HG03439 (cell line): ENCODE measurements at regions not wholly inside any gene's neighbourhood (a gene's known extent, or its start where the extent isn't known, plus 50 kb on each side); places are given as distances from the start of the nearest gene placed in this dataset.
"Not testable (repeated sequence)": the region's sequence is repeated elsewhere in the genome, so short reads cannot be mapped to it uniquely, and the experiment has no call there.

ENCODE experiments used
- ATAC-seq: cut with Tn5 transposase; IDR thresholded peaks from one replicate; pipeline ENCODE4 v1.9.1; 2021; ENCODE audit warnings: mild to moderate bottlenecking, moderate library complexity; ENCODE audit not compliant: unreplicated experiment

GRCh38 chr6:40162074-40162473 lies 227.8 kb upstream of the MOCS1 start:
- no peak for ATAC-seq

DNA sequence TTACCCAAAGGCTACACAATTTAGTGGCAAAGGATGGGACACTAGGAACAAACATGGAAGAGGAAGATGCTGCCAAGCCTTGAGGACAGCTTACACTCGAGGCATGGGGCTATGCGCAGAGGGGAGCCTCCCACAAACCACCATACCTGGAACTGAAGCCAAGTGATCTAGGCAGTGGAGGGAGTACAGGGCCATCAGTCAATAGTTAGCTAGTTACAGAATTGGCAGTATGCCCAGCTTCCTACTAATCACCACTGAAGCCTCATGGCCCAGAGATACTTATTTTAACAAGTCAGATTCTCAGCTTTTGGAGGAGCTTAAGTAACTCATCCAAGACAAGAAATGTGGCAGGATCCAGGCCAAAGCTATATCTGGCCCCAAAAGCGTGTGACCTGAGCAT lies 226.6 kb upstream of the MOCS1 start:
- ATAC-seq = no peak

DNA sequence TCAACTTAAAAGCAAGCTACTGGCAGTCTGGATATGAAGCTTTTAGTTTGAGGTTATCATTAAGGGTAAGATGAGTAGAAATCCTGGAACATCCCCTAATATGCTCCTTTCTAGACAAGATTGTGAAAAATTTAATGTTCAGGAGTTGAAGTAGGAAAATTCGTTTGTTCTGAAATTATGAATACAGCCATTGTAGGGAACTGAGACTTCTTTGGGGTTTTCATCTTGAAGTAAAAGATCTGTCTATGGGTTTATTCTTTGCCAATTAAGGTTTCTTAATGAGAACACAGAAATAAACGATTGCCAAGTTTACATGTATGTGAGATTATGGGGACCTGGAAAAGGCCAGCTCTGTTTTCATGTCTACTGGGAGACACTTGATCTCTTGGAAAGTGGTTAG lies 225.6 kb upstream of the MOCS1 start:
- no peak for ATAC-seq

DNA sequence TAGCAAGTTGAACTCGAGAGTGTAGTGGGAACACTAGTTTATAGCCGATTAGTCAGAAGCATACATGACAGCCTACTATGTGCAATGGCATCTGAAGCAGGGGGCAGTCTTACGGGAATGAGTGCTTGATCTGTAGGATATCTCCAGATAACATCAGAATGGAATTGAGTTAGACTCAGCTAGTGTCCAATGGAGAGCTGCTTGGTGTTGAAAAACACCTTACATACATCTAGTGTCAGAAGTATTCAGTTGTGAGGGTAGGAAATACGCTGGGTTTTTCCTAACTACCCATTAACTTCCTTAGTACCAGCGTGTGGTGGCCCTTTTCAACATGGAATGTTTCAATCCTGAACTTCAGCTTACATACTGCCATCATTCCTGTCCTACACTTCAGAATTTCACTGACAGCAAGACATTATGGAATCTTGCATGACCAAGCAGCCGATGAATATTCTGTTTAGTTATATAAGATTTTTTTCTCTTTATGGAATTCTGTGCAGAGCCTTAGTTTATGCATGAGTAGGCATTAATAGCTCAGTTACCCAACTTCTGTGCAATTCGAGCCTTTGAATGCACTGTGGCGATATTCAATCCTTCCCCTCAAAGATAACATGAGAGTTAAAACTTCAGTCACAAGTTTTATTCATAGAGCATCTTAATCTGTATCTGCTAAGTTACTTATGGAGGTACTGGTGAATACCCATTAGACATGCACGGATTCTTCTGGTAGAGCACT lies 218.6 kb upstream of the MOCS1 start:
- no peak for ATAC-seq

DNA sequence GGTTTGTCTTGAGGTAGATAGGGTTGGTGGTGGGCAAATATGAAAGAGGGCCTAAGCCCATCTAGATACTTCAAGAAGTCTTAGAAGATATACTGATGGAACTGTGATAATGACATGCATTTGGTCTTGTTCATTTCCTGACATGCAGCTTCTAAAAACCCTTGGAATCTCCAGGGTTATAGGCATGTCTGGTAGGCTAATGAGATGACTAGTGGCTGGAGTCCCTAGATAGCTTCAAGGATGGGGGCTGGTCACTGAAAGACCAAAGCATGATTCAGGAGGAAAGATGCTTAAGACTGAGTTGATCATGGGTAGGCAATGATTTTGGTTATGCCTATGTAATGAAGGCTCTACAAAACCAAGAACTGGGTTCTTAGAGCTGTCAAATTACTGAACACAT lies 217.9 kb upstream of the MOCS1 start:
- no peak for ATAC-seq

DNA sequence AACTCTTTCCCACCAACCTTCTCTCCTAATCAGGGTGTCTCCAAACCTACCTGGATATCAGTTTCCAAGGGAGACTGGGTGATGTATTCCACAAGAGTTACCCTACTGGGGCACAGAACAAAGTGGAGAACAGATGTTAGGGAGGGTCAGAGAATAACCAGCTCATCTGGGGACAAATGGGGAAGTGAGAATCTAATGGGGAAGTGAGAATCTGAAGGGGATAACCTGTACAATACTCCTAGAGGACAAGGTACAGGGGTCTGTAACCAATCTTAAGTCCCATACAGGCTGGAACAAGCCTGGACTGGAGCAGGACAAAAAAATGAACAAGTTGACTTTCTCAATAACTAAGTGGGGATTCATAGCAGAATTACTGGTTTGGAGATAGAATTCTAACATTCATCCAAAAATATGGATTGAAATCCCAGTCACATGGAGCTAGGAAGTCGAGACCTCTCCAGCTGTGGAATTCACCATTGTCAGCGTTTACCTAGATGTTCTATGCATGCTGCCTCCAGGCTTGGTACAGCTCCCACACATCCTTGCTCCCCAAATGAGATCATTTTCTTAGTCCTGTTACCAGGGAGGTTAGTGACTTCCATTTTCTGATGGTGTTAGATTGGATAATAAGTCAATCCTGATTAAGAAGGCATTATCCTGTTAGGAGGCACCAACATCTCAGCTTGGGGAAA lies 214.8 kb upstream of the MOCS1 start:
- ATAC-seq = peak; percentile 94

DNA sequence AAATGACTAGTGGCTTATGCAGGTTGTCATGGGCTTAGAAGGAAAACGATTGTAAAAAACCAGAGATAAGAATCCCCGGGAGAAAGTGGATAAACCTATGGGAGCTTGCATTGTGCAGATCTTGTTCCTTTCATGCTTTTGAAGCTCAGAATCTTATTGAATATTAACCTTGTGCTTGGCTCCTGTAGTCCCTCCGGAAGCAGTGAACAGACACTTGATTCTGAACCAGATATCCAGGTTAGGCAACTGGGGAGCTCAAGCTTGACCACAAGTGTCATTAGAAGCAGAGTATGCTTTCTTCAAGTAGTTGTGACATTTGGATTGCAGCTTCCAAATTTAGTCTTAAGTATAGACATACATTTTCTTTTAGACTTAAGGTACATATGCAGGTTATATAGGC lies 212.6 kb upstream of the MOCS1 start:
- ATAC-seq = no peak

GRCh38 chr6:40139447-40139846 lies 205.2 kb upstream of the MOCS1 start:
- ATAC-seq = no peak

DNA sequence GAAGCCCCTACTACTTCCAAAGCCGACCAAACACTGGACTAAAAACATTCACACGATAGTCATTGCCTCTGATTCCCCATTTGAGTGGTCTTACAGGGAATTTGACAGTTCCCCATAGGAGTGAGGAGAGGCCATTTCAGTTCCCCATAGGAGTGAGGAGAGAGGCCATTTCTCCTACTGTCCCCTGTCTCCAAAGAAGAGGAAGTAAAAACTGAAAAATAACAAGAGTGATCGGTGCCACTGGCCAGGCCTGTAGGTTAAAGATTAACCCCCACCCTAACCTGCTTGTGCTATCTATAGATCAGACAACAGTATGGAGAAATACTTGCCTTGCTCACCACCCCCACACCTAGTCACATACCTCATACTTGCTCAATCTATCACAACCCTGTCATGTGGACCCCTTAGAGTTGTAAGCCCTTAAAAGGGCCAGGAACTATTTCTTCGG lies 204.0 kb upstream of the MOCS1 start:
- no peak for ATAC-seq

DNA sequence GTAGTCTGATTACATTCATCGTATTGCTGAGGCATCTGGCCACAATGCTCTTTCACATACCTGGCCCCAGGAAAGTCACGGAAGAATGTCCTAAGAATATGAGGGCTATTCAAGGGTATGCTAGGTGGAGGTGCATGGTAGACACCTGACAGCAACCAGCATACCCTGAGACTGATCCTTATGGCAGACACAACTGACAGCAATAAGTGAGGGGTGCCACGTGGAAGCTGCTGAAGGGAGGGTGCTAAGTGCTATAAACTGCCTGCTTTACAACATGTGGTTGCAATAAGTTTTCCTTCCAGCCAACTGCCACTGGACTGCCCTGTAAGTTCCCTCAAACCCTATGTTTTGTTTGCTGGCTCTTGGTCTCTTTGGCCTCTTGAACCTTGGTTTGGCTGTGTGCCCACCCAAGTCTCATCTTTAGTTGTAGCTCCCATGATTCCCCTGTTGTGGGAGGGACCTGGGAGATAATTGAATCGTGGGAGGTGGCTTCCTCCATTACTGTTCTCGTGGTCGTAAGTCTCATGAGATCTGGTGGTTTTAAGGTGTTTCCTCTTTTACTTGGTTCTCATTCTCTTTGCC lies 201.3 kb upstream of the MOCS1 start:
- no peak for ATAC-seq

DNA sequence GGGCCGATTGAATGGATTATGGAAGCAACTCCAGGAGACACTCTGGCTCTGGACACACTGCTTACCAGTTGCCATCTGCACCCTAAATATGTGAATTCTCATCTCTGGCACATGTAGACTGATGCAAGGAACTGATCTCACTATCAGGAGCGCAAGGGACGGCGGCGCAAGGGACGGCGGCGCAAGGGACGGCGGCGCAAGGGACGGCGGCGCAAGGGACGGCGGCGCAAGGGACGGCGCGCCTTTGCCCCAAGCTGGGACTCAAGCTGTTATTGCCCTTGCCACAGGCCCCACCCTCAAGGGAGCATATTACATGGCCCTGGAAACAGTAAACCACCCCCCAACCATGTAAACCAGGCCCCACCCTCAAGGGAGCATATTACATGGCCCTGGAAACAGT lies 199.7 kb upstream of the MOCS1 start:
- ATAC-seq = not testable (repeated sequence)

GRCh38 chr6:40131675-40132074 lies 197.4 kb upstream of the MOCS1 start:
- ATAC-seq = no peak

DNA sequence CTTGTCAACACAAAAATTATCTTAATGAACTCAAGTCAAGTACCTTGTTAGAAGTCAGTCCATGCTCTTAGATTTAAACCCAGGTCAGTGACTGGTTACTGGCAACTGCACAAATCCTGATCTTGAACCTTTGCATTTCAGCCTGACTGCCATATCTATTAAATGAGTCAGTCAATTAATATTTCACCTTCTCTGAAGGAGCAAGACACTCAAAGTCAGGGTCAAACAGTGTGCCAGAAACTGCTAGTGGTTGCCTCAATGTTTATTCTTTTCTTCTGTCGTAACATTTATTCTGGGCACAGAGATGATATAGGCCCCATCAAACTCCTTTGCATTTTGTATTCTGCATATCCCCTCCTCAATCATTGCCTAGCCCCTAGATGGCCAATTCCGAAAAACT lies 193.9 kb upstream of the MOCS1 start:
- ATAC-seq = no peak

DNA sequence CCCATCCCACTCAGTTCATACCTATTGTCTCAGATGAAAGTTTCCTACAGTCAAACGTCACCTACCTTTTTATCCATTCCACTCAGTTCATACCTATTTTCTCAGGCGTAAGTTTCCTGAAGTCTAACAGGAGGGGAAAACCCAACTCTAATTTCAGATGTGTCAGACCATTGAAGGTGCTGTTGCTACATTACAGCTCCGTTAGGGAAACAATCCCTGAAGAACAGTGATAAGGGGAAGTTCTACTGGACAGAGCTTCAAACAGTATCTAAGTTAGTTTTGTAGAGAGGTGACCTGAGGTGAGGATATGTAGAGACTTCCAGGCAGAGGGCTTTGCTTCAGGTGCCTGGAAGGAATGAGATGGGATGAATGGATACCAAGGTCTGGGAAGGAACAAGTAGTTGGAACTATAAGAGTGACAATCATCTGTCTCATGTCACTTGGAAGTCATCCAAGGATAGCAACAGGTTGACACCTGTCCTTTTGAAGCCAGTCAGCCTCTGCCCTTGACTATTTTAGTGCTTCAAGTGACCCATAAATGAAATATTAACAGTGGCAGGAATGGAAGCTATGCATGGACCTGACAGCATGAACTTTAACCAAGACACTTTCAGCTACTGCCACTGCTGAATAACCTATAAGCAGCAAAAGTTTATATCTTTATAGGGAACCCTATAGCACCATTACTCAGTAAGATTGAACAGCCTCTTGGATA lies 191.6 kb upstream of the MOCS1 start:
- no peak for ATAC-seq

GRCh38 chr6:40124924-40125323 lies 190.7 kb upstream of the MOCS1 start:
- no peak for ATAC-seq

DNA sequence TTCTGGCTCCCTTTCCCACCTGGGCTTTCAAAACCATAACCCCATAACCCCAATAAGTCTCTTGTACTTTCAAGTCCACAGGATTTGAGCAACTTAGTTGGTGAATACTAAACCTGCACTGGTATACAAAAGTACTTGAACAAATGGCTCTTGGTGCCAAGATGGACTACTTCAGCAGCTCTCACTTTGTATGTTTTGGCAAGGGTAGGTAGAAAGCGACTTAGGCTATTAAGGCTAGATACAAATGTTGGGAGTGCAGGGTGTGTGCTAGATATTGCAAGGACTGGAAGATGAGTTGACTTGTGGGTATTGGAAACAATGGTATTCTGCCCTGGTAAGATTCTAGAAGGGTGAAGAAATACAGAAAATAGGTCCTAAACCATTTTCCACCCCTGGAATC lies 182.6 kb upstream of the MOCS1 start:
- no peak for ATAC-seq

DNA sequence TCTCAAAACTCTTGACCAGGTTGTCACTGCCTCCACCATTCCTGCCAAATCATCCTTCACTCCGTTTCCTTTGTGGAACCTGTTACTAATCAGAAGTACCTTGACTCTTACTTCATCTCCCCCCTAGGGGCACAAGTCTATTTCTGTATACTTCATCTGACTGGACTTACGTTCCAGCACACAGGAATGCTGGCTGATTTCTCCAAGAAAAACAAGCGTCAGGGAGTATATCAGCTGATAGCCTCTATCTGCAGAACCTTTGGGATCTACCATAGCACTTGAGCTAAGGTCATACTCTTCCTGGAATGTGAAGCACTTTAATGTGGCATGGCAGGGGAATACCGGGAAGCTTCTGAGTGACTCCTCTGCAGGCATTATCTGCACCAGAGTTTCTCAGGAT lies 178.1 kb upstream of the MOCS1 start:
- ATAC-seq = no peak

GRCh38 chr6:40108736-40109135 lies 174.5 kb upstream of the MOCS1 start:
- no peak for ATAC-seq

GRCh38 chr6:40106840-40107239 lies 172.6 kb upstream of the MOCS1 start:
- no peak for ATAC-seq

DNA sequence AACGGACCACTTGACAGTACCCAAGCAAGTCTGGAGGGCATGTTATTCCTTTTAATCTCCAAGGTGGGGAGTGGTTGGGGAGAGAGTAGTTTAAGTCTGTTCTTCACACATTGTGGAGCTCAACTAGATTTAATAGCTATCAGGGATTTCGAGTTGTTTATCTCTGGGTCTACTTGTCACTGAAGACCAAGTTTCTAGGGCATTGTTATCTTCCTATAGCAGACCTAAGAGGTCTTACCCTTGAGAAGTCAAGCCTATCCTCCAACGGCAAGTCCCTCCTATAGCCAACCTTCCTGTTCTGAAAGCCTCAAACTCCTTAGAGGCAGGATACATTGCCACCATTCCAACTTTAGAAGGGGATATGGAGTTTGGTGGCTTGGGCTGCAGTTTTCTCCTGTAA lies 164.5 kb upstream of the MOCS1 start:
- ATAC-seq = no peak

DNA sequence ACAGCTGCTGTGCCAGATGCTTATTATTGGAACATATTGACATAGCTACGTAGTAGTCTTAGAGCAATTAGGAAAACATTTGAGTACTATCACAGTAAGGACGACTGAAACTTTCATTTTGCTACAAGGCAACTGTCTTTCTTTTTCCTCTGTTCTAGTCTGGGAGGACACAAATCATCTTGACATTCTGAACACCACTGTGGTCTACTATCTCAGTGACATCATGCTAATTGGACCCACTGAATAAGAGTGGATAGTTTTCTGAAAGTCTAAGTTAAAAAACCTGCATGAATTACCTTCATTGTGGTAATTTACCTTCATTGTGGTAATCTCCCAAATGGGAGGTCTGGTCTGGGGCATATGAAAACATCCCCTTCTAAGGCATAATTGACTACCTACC lies 163.3 kb upstream of the MOCS1 start:
- no peak for ATAC-seq
